Right atrium auricular region (tissue), 2 donors: ENCODE measurements at regions not wholly inside any gene's neighbourhood (a gene's known extent, or its start where the extent isn't known, plus 50 kb on each side); places are given as distances from the start of the nearest gene placed in this dataset.

Experiments used
- DNase-seq: peaks from one replicate; pipeline ENCODE4 v3.0.0-alpha.2; 2019; ENCODE audit warnings: low spot score
- H3K27ac ChIP-seq, 2 donors: fragments of 200-600 bp; sonication (generic); 1 replicate in 1 of 2; 2 replicates in 1 of 2; pipeline ENCODE4 v1.5.1; 2016 to 2019
- H3K27me3 ChIP-seq, 2 donors: fragments of 200-600 bp; sonication (generic); one replicate each; pipeline versions ENCODE4 v1.5.1 to v1.6.0; 2017 to 2019
- H3K36me3 ChIP-seq: fragments of 200-600 bp; sonication (generic); one replicate; pipeline ENCODE4 v1.5.1; 2016
- H3K4me1 ChIP-seq, 2 donors: fragments of 200-600 bp; sonication (generic); one replicate each; pipeline versions ENCODE4 v1.5.1 to v1.6.0; 2017 to 2019
- H3K4me3 ChIP-seq, 2 donors: fragments of 200-600 bp; sonication (generic); 1 replicate in 1 of 2; 2 replicates in 1 of 2; pipeline ENCODE4 v1.5.1; 2017 to 2019; ENCODE audit warnings: mild to moderate bottlenecking in 1 of 2, moderate library complexity in 1 of 2
- H3K9me3 ChIP-seq, 2 donors: fragments of 200-600 bp; sonication (generic); one replicate each; pipeline ENCODE4 v1.5.1; 2019
- TF ChIP-seq, protein P1 (sequence below), 2 donors: fragments of 200-600 bp; sonication (generic); IDR thresholded peaks; one replicate each; pipeline ENCODE4 v1.5.1; 2019; ENCODE audit warnings: antibody characterized with exemption in 2 of 2

DNA sequence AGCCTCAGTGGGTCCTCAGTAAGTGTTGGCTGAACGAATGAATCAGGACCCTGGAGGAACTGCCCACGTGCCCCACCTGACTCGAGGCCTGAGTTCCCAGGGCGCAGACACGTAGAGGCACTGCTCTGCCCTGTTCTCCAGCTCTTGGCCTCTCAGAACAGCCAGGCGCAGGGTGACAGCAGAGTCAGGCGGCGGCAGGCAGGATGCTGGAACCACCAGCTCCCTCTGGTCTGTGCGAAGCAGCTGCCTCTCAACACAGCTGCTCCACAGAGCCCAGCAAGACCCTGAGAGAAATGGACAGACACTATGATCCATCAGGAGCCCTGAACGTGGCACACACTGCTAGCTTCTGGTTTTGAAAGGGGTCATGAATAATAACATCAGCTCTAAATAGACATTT is 53.1 kb upstream of the BCO1 start:
- no peak for DNase-seq
- TF ChIP-seq, protein P1, sequence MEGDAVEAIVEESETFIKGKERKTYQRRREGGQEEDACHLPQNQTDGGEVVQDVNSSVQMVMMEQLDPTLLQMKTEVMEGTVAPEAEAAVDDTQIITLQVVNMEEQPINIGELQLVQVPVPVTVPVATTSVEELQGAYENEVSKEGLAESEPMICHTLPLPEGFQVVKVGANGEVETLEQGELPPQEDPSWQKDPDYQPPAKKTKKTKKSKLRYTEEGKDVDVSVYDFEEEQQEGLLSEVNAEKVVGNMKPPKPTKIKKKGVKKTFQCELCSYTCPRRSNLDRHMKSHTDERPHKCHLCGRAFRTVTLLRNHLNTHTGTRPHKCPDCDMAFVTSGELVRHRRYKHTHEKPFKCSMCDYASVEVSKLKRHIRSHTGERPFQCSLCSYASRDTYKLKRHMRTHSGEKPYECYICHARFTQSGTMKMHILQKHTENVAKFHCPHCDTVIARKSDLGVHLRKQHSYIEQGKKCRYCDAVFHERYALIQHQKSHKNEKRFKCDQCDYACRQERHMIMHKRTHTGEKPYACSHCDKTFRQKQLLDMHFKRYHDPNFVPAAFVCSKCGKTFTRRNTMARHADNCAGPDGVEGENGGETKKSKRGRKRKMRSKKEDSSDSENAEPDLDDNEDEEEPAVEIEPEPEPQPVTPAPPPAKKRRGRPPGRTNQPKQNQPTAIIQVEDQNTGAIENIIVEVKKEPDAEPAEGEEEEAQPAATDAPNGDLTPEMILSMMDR (IDR thresholded peaks at IDR 0.05): no peak
- Histone ChIP-seq H3K36me3 (no peaks in the 10 kb centered on the region), H3K9me3 (no peaks in the 10 kb centered on the region), H3K4me1 (peaks cover 0 to 13% of the 10 kb centered on the region in 2 donors), H3K4me3 (no peak overlapping the region), H3K27ac (no peak overlapping the region), H3K27me3 (no peaks in the 10 kb centered on the region)

DNA sequence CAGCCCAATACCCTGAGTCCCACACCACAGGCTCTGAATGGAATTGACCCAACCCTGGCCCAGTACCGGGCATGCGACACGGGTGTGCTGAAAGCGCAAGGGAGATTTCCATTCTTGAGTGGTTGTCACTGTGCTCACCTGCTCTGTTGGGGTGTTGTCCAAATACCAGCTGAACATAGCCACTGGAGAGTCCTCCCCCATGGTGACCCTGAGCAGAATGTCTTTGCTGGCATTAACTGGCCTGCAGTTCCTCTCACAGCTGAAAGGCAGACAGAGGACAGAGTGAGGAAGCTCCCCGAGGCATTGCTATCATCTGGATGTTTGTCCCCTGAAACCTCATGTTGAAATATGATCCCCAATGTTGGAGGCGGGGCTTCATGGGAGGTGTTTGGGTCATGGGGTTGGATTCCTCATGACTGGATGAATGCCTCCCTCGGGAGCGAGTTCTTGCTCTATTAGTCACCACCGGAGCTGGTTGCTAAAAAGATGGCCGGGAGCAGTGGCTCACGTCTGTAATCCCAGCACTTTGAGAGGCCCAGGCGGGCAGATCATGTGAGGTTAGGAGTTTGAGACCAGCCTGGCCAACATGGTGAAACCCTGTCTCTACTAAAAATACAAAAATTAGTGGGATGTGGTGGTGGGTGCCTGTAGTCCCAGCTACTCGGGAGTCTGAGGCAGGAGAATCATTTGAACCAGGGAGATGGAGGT is 57.3 kb upstream of the BCO1 start:
- DNase-seq: peak; percentile 96
- Histone ChIP-seq H3K4me3 (peak overlapping the region; percentile 10 to 26), H3K36me3 (no peaks in the 10 kb centered on the region), H3K27ac (peak overlapping the region; percentile 82 to 91), H3K9me3 (no peaks in the 10 kb centered on the region), H3K27me3 (no peaks in the 10 kb centered on the region), H3K4me1 (peaks cover 0 to 14% of the 10 kb centered on the region in 2 donors)
- TF ChIP-seq, protein P1 (IDR thresholded peaks at IDR 0.05): no peak

DNA sequence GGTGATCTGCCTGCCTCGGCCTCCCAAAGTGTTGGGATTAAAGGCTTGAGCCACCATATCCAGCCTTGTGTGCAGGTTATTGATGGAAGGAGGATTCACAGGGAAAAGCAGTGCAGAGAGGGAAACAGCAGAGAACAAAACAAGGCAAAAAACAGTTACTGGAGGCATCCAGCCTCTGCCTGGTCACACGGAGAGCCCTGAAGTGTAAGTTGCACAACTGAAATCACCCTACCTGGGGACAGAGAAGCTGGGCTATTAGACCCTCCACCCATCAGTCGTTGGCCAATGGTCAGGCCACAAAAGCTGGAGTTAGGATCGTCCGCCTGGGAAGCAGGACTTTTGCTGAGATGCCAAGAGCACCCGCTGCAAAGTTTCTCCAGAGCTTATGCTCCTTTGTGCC is 57.9 kb upstream of the BCO1 start:
- H3K4me3 ChIP-seq: peak overlapping the region; percentile 10 to 26
- TF ChIP-seq, protein P1 (IDR thresholded peaks at IDR 0.05): no peak
- H3K4me1 ChIP-seq: peaks cover 0 to 14% of the 10 kb centered on the region in 2 donors

DNA sequence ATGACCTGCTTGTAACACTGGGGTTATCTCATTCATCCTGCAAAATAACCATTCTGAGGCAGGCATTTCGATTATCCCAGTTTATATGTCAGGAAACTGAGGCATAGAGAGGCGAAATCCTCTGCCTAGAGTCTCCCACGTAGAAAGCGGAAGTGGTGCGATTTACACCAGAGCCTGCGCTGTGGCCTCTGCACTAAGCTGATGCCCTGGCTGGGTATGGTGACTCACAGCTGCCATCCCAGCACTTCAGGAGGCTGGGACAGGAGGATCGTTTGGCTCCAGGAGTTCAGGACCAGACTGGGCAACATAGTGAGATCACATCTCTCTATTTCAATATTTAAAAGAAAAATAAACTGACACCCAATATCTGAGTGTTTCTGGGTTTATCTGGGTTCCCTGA is 59.3 kb upstream of the BCO1 start:
- H3K9me3 ChIP-seq: no peaks in the 10 kb centered on the region
- peak overlapping the region in 1 of 2 donors; percentile 82 for H3K27ac ChIP-seq
- no peak for DNase-seq
- H3K27me3 ChIP-seq: no peaks in the 10 kb centered on the region
- H3K36me3 ChIP-seq: peaks cover 1% of the 10 kb centered on the region
- peaks cover 0 to 14% of the 10 kb centered on the region in 2 donors for H3K4me1 ChIP-seq
- TF ChIP-seq, protein P1 (IDR thresholded peaks at IDR 0.05): no peak
- no peak overlapping the region for H3K4me3 ChIP-seq

More for the DNA sequence above, 57.9 kb upstream of the BCO1 start:
- DNase-seq: no peak
- H3K27me3 ChIP-seq: no peaks in the 10 kb centered on the region
- no peaks in the 10 kb centered on the region for H3K9me3 ChIP-seq
- peak overlapping the region; percentile 82 to 91 for H3K27ac ChIP-seq
- no peaks in the 10 kb centered on the region for H3K36me3 ChIP-seq

DNA sequence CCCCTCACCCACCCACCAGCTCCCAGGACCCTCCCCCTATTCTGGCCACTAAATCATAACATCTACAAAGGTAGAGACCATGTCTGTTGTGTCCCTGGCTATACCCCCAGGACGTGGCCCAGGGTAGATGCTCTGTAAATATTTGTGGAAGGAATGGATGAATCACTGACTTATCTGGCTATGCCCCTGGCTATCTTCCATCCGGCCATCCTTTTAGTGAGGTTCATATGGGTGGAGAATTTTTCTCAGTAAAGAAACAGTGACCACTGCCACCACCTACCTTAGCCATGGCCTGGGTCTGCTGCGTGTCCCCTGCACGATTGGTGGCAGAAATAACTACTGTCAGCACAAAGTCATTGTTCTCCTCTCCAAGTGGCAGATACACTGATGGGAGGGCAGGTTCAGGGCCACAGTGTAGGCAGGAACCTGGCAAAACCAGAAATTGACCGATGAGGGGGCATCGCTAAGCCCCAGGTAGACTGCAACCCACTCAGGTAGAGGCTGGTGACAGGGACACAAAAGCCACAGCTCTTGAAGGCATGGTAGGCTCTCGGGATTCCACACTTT is 63.1 kb upstream of the BCO1 start:
- Histone ChIP-seq H3K4me3 (no peak overlapping the region), H3K9me3 (no peaks in the 10 kb centered on the region), H3K27ac (no peak overlapping the region), H3K27me3 (no peaks in the 10 kb centered on the region), H3K36me3 (peaks cover 9% of the 10 kb centered on the region), H3K4me1 (peaks cover 0 to 12% of the 10 kb centered on the region in 2 donors)
- TF ChIP-seq, protein P1 (IDR thresholded peaks at IDR 0.05): no peak
- no peak for DNase-seq
